SHP77 treated with DMSO at 0.1 percent for 48 hours (cell line): ENCODE measurements at regions not wholly inside any gene's neighbourhood (a gene's known extent, or its start where the extent isn't known, plus 50 kb on each side); places are given as distances from the start of the nearest gene placed in this dataset.

Experiments used
- DNase-seq: peaks from one replicate; lab custom pipeline; 2025; lab: John Stamatoyannopoulos, UW

GRCh38 chr12:93178154-93178878, 199.4 kb upstream of the NUDT4 start:
- DNase-seq: no peak

DNA sequence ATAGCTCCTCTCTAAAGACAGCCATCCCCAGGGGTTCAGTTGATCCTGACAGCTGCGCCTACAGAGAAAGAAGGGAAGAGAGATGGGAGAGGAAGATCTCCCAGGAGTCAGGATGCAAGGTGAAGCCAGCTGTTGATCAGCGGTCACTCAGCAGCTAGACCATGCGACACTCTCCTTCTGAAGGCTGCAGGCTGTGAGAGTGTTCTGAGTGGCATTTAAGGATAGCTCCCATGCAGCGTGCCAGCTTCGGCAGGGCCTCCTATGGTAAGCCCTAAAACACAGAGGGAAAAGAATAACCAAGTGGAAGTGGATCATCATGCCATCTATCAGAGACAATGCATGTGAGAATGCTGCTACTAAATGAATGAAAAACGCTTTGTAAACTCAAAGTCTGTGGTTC, 197.9 kb upstream of the NUDT4 start:
- no peak for DNase-seq

DNA sequence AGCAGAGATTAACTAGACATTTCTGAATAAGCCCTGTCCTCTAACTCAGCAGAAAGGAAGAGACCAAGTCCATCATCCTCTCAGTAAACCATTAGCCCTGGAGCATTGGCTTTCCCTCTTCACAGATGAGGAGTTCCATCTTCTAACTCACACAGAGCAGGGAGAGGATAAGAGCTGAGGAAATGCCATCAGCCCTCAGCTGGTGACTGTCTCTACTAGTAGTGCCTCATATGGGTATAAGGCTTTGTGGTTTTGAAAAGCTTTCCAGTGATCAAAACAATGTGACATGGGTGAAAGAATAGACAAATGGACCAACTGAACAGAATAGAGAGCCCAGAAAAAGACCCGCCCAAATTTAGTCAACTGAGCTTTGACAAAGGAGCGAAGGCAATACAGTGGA, 197.2 kb upstream of the NUDT4 start:
- DNase-seq: no peak

- no peak for DNase-seq
These were observed 196.2 kb upstream of the NUDT4 start for GRCh38 chr12:93181409-93181965.

DNA sequence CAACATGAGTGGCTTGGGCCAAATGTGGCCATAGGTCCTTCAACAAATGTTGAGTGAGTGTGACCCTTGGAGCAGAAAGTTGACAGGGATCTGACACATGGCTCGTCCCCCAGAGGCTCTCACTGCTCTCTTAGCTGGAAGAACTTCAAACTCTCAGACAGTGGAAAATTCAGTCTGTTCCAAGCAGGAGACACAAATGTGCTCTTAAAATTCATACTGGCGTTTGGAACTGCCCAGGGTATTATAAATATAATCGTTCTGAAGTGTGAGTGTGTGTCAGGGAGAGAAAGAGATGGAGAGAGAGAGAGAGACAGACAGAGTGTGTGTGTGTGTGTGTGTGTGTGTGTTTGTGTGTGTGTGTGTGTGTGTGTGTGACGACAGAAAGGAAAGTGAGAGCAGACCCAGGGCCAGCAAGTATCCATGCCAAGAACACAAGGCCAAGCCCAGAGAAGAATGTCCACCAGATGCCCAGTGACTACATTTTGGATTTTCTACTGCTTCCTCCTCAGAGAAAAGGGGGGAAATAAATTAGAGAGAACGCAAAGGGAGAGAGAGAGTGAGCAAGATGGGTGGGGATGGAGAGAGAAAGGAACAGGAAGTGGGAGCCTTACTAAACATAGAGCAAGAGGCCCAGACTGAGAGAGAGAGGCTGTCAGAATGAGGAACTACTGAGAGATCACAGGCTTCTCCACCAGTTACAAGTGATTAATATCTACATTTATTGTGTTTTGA, 193.6 kb upstream of the NUDT4 start:
- no peak for DNase-seq

DNA sequence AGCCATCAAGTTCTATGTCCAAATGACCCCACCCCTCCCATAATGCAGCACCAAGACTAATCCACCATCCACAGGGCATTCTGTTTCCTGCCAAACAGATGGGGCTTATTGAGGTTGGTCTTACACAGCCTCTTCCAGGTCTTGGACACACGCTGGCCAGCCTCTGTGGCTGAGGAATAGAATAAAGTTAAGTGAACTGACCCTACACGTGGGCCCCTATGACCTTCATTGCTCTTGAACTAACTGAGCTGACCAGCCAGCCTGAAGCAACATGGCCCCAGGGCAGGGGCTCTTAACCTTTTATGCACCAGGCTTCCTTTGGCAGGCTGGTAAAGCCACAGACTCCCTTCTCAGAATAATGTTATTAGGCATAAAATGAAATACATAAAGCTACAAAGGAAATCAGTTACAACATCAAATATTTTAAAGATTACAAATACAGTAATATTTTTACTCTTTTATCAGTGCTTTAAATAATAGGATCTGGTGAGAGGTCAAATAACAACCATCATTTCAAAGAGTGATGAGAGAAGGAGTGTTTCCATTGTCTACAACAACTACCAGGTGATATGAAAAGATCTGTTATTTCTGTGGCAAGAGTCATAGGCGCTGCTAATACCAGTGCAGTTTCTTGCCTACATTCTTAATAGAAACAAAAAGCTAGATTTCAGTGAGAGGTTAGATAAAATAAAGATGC, 192.9 kb upstream of the NUDT4 start:
- DNase-seq: no peak

- no peak for DNase-seq
These were observed 192.4 kb upstream of the NUDT4 start for GRCh38 chr12:93185369-93185741.

DNA sequence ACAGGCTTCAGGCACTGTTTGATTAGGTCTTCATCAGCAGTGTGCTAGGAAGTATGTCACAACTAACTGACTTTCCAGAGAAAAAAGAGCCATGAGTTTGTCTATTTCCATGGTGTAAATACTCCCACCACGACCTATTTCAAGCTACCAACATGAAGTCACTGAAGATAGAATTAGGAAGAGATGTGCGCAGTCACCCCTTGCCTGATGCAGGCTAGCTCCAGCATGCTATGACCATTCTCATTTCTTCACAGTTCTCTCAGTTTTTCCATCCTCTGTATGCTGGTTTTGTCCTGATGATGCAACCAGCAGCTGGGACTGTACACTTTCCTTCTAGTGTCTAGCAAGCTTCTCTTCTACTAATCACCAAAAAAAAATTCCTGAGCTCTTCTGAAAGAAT, 191.6 kb upstream of the NUDT4 start:
- no peak for DNase-seq

- no peak for DNase-seq
These were observed 191.1 kb upstream of the NUDT4 start for GRCh38 chr12:93186621-93187020.

DNA sequence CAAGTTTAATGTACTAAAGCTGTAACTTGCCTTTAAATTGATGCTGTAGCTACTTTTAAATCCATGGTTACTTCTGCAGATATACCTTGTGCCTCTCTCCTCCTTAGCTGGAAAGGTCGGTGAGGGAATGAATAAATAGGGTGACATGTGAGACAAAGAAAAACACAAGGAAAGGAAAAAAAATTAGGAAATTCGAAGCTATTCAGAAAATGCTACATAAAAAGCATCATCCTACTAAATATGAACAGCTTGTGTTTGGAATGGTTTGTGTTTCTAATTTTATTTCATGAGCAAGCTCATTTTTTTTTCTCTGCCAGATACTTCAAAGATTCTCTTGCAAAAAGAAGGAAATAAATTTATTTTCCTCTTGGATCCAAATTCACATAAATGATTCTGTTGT, 186.3 kb upstream of the NUDT4 start:
- no peak for DNase-seq

DNA sequence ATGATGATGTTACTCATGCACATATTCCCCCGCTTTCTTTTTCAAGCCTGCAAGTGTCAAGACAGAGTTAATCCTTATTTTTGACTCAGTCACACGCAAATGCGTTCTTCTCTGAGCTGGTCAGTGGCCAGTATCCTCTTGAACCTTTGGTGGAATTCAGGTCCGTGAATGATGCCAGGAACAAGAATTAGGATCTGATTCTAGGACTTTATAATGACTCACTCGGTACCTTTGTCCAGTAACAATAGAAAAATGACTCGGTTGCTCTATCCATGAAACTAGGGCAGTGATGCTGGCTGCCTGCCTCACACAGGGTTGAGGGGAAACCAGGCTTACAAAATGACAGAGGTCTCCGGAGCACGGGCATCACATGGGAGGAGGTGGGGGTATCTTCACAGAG, 185.8 kb upstream of the NUDT4 start:
- DNase-seq: no peak

- no peak for DNase-seq
These were observed 184.8 kb upstream of the NUDT4 start for GRCh38 chr12:93192878-93193277.

DNA sequence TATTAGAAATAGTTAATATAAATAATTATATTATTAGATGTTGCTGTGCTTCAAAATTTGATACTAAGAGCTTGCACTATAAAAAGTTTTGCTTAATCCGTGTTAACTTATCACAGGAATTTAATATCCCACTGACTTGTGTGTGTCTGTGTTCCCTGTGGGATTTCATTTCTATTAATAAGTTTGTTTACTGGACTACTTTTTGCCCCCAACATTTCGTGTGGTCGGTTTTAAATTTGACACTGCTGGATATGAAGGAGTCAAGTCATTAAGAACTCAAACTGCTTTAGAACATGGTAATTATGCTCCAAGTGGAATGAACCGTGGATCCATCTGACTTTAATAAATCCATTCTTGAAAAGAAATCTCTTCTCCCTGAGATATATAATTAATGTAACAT, 182.2 kb upstream of the NUDT4 start:
- no peak for DNase-seq

DNA sequence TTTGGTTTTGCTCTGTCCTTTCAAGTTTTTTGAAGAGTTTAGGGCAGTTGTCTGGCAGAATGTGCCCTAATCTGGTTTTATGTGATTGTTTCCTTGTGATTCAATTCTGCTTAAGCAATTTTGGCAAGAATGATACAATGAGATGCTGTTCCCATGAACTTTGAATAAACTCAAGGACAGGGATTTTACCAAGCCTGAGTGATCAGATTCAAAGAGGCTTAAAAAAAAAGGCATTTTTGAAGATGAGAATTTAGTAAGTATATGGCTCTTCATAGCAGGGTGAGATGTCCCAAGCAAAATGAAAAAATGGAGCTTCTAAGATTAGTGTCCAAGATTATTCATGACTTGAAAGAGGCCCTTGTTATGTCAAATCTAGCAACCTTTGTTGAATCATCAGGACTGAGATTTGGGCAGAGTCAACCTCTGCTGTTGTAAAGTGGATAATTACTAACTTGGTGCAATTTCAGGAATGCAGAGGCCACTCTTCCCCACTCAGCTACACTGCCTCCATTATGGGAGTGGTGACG, 180.6 kb upstream of the NUDT4 start:
- DNase-seq: no peak

DNA sequence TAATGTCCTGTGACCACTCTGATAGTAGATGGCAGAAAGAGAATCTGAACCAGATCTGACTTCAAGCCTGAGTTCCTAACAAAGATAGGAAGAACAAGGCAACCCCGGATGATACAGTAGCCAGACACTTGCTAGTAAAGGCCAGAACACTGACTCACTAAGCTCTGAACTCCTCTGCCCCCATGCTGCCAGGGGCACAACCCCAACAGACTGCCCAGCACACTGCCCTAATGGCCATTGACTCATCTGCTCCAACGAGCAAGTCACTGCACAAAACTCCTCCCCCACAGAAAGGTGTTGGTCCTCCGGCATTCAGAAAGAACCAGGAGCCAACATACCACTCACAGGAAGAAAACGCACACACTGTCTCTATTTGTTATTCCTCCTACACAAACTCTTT, 179.6 kb upstream of the NUDT4 start:
- no peak for DNase-seq

GRCh38 chr12:93199831-93200236, 177.9 kb upstream of the NUDT4 start:
- DNase-seq: no peak

DNA sequence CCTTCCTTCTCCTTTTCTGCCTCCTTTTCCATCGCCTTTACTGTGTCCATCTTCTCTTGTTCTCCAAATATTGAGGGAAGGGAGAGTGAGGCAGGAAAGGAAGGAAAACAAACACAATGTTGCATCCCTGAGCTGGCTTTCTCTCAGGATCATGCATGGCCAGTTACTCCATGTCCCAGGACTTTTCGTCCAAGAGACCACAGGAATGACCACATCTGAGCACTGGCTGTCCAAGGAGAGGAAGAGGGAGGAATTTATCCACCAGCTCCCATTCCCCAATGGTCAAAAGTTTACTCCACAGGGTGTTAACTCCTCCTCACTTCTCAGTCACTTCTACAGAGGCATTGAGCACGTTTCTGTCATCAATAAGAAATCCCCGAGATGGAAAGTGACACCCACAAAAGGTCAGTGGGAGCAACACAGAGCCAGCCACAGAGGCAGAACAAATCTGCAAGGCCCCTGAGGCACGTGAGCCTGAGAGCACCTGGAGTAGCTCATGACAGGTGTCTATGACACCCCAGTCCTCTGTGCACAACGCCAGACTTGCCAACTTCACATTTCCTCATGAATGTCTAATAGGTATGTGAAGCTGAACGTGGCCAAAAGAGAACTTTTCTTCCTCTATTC, 177.3 kb upstream of the NUDT4 start:
- no peak for DNase-seq

GRCh38 chr12:93201990-93202389, 175.7 kb upstream of the NUDT4 start:
- DNase-seq: no peak

GRCh38 chr12:93202688-93203087, 175.0 kb upstream of the NUDT4 start:
- no peak for DNase-seq

GRCh38 chr12:93203361-93203760, 174.4 kb upstream of the NUDT4 start:
- no peak for DNase-seq

- no peak for DNase-seq
These were observed 172.8 kb upstream of the NUDT4 start for GRCh38 chr12:93204896-93205295.

- no peak for DNase-seq
These were observed 172.4 kb upstream of the NUDT4 start for GRCh38 chr12:93205361-93205760.
